HG03378 (cell line): ENCODE measurements at regions not wholly inside any gene's neighbourhood (a gene's known extent, or its start where the extent isn't known, plus 50 kb on each side); places are given as distances from the start of the nearest gene placed in this dataset.
"Not testable (repeated sequence)": the region's sequence is repeated elsewhere in the genome, so short reads cannot be mapped to it uniquely, and the experiment has no call there.

Source experiments
- ATAC-seq: cut with Tn5 transposase; IDR thresholded peaks from one replicate; pipeline ENCODE4 v1.9.1; 2021; ENCODE audit warnings: mild to moderate bottlenecking, moderate library complexity; ENCODE audit not compliant: unreplicated experiment

DNA sequence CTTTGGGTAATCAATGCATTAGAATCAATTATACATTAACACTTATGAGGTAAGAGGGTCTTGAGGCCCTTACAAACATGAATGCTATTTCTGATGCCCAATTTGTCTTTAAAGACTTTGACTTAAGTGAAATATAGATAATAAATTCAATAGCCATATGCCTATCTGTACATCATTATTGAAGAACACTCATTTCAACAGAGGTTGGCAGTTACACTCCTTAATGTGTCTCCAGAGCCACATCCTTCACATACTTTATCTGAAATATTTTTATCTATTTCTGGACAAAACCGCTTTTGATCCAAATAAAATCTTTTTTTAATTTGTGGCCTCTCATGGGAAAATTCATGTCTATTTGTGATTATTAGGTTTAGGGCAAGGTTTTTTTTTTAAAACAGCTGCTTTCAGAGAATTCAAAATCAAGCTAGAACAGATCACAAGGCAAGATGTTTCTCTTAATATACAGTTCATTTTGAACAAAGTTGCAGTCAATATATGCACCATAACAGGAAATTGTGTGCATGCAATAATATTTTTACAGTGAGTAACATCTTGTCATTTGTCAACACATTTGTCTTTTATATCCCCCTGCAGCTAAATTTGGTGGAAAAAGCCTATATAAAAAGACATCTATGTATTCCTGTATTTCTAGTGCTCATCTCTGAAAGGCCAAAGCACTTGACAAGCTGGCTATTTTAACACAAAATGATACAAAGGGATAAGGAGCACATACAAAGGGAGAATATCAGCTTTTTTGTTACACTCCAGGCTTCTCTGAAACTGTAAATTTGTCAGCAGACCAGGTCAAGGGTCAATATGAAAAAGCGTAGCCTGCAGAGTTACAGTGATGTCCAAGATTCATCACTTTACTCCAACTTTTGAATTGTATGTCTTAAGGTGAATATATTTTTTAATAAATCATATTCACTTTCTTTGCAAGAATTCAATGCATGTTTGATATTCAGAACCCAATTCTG is 146.2 kb upstream of the DPH6 start:
- ATAC-seq, result no peak

DNA sequence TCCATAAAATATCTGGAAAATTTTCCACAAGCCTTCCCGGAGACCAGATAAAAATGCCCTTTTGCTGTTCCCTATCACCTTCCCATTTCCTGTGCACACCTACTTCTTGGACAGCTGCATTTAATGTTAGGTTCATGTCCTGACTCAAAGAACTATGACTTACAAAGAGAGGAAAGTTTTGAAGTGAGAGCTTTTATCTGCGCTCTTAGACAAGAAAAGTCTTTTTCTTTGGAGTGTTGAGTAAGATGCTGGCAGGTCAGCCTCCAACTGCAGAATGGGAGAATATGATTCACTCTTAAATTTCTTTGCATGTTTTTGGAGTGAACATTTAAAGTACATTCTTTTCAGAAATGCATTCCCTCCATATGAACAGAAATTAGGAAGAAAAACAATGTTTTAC is 147.3 kb upstream of the DPH6 start:
- no peak for ATAC-seq

- no peak for ATAC-seq
Measured at GRCh38 chr15:35693886-35694285, 147.9 kb upstream of the DPH6 start.

DNA sequence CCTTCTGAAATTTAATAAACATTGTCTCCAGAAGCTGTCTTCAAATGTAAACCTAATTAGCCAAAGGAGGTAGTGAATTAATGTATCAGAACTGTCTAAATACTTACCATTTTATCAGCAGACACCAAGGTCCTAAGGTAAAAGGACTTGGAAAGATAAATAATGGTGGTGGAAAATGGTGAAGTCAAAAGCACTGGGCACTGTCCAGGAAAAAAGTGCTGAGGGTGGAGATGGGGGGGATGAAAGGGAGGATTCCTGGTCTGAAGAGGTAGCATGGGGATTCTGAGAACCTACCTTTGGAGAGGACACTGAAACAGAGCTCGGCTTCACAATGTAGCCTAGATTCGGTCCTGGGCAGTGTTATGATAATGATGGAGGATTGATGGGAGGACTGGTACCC is 149.0 kb upstream of the DPH6 start:
- no peak for ATAC-seq

GRCh38 chr15:35696767-35697231 is 150.8 kb upstream of the DPH6 start:
- ATAC-seq, result no peak

DNA sequence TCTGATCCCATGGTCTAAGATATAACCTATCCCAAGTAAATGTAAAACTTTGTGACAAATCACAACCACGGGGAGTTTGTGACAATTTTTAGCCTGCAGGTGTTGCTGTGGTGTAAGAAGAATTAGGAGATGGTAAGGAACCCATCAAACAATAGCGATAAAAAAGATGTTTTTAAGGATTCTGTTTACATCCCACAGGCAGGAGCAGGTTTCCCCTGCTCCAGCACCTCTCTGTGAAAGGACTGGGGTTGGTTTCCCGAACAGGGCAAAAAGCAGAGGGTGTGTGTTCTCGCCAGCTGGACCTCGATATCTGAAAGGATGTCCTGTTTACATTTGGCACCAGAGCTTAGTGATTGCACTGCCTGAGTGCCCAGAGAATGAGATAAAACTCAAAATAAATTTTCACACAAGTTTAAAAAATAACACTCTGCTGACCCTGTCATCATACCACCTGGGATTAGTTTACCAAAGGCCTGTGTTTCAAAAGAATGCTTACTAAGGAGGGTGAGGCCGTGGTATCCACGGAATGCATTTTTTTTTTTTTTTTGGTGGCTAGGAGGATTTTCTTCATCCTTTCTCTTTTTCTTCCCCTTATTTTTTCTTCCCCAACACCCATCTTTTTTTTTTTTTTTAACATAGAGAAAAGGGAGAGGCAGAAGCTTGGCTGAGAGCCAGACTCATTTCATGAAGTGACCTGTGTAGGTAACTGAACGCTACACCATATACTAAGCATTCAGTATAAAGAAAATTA is 151.8 kb upstream of the DPH6 start:
- no peak for ATAC-seq

DNA sequence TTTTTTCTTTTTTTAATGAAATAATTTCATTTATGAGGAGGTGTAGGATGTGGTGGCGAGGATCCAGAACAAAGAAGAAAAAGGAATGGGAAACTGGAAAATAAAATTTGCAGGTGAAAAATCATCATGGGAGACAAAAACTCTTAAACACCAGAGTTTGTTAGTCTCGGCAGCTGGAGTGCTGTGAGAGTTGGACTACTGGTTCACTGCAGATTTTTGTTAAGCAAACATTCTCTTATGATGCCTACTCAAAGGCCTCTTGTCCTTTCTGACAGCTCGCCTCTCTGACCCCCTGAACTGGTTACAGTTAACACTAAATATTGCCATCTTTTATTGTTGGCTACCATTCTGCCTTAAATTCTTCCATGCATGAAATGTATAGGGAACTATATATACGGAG is 152.4 kb upstream of the DPH6 start:
- ATAC-seq, result no peak

DNA sequence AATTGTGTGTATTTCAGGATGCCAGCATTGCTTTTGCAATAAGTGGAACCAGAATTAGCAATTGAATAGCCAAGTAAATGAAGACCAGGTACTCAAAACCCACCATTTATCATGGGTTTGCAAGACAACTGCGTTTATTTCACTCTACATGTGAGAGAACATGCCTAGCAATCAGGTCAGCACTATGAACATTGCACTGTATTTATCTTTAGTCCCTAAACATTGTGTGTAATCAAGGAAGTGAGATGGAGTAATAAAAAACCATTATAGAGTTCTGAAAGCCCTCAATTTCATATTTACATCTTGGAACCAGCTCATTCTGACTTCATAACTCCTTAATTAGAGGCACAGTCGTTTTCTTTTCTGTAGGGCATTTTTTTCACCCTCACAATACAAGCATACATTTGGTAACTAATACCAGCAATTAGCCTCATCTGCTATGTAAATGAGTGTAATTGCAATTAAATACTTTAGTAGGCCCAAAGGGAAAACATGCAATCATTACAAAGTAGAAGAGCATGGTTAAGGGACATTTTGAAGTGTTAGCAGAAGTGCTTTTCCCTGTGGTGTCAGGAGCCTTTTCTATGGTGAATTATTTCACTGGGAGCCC is 153.1 kb upstream of the DPH6 start:
- no peak for ATAC-seq

GRCh38 chr15:35700091-35700593 is 154.2 kb upstream of the DPH6 start:
- ATAC-seq, result not testable (repeated sequence)

DNA sequence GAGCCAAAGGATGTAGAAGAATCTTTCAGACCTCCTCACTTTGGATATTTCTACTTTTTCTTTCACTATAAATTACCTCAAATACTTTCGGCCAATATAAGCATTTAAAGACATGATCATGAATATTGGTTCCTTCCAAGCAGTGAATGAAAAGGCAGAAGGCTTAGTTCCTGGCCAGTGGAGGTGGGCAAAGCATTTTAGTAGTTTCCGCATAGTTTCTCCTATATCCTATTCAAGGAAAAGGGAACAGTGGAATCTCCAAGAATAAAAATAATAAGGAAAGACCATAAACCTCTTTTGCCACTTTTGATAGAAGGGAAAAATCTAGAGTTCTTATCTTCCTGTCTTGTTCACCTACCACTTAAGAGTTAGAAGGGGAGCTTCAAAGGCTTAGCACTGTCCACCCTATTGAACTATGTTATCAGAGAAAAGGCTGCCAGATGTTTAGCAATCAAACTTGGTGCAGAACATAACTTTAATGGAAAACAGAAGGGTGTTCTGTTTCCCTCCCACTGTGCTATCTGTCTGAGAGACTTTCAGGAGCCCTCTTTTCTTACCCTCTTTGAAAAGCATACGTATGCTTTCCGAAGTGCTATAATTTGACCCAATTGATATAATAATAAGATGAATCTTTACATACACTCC is 155.6 kb upstream of the DPH6 start:
- no peak for ATAC-seq

DNA sequence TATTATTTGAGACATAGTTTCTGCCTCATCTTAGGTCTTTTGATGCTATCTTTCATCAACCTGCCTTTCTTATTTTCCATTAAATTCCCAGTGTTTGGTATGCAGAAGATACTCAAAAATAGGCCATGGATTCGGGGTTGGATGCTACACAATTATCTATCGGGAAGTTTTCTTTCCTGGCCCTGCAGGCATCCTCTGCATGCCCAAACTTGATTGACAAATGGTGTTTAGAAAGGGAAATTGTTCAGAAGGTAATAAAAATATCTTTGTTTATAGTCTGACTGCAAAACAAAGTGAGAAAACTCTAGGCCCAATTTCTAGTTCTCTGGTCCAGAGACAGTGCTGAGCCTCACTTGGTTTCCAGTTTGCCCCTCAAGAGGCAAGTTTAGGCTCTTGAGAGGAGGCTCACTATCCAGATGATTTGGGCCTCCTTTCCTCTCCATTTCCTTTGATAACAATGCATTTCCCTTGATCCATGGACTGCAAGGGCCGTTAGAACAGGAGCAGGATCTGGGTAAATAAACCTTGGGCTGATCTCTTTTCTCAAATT is 157.1 kb upstream of the DPH6 start:
- no peak for ATAC-seq

DNA sequence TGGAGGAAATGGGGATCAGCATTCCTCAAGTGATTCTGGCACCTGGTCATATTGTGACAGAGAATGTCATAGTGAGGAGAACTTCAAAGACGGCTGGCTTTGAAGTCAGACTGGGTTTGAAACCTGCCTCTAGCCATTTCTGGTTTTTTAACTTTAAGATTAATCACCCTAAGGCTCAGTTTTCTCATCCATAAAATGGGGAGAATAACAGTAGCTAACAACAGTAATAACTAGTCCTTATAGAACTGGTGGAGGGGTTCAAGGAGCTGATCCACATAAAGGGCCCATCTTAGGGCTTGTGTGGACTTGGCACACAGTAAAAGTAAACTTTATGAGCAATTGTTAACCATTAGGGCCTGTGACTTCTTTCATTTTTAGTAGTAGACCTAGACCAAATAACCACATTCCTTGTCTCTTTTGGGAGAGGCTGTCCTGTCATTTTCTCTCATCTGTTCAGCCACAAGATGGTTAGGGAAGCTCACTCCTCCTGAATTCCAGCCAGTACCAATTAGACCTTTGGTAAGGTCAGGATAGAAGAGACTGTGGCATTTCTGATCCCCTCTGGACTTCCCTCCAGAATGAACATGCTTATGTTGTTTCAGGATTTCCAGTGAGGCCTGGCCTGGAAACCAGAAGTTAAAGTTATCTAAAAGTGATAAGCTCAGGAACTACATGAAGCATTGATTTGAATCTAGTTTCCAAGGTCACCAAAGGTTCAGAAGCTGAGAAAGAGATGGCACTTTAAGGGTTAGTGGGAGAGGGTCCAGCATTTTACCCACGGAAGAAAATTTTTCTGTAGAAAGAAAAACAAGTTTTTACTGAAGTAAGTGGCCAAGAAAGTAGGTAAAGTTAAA is 159.3 kb upstream of the DPH6 start:
- ATAC-seq, result no peak

DNA sequence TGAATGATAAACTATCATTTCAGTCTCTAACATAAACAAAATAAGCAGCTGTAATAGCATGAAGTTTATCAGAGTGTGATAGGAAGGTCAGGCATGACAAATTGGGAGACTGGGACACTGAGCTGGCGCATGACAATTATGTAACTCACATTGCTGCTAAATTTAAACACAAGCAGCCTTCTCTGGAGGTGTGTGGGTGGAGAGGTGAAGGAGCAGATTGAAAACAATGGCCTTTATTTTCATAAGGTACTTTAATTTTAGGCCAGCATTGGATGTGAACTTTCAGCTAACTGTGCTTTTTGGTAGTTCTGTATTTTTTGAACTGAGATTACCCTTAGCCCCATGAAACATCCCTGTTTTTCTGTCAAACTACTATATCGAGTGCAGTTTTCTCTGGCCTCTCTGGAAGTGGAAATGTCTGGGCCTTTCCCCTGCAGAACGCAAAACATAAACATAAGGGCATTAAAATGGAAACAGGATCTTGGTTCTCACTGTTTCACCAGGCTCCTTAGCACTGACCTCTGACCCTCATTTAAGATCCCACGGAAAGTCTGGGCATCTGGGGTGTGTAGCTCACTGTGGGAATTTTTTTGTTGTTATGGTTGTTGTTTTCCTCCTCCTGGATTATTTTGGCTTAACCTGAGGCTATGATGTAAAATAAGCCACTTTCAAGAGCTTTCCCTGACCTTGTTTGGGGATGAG is 160.1 kb upstream of the DPH6 start:
- no peak for ATAC-seq

DNA sequence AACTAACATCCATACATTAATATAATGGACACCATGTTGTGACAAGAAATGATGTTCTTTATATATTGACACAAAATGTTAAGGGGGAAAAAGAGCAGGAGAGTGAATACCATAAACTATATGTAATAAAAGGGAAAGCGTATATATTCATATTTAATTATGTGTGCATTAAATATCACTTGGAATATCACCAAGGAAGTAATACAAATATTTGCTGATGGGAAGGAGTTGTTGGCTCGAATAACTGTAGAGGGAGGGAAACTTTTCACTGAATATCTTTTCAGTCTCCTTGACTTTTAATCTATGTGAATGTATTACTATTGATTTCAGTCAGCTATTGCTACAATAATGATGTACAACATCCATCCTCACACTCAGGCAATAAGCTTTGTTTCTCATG is 167.0 kb upstream of the DPH6 start:
- no peak for ATAC-seq

GRCh38 chr15:35713733-35714132 is 167.8 kb upstream of the DPH6 start:
- ATAC-seq, result no peak

DNA sequence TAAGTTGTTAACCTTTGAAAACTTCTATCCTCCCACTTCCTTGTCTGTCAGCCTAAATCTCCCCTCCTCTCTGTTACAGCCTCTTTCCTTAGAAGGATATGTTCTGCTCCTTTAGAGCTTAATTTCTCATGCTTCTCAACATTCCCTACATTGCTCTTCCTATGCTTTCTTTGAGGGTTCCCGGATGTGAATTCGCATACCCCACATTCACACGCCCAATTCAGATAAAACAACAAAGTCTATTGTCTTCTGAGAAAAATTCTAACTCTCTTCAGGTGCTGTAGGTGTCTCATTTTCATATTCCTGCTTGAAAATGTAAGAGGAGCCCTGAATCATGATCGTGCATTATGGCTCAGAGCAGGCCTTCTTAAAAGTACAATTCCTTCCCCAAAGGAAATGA is 171.8 kb upstream of the DPH6 start:
- ATAC-seq, result no peak

DNA sequence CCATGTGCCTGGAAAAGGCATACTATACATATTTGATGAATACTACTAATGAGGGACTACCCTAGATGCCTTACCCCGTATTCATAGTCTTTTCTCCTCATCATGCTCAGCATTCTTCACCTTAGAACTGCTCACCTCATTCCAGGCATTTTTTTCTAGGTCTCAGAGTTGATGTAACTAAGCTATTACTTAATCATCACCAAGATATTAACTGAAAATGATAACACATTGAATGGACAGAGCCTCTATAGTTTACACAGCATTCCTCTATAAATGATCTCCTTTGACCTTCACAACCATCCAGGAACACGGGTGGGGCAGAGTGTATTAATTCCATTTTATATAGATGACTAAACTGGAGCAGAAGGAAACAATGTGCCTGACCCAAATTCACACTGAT is 174.1 kb upstream of the DPH6 start:
- no peak for ATAC-seq

GRCh38 chr15:35720984-35721383 is 175.0 kb upstream of the DPH6 start:
- ATAC-seq, result no peak

GRCh38 chr15:35721751-35722150 is 175.8 kb upstream of the DPH6 start:
- no peak for ATAC-seq
